Esophagus squamous epithelium (tissue), 5 donors: ENCODE measurements at regions not wholly inside any gene's neighbourhood (a gene's known extent, or its start where the extent isn't known, plus 50 kb on each side); places are given as distances from the start of the nearest gene placed in this dataset.

Experiments
- DNase-seq: peaks from one replicate; lab custom pipeline; 2025; lab: John Stamatoyannopoulos, UW
- H3K27ac ChIP-seq, 4 donors: fragments of 200-600 bp; sonication (generic); one replicate each; pipeline ENCODE4 v1.5.1; 2016 to 2019; ENCODE audit warnings: mild to moderate bottlenecking in 1 of 4
- H3K27me3 ChIP-seq, 4 donors: fragments of 200-600 bp; sonication (generic); 1 replicate in 3 of 4; 2 replicates in 1 of 4; pipeline versions ENCODE4 v1.5.1 to v1.6.0; 2017 to 2021; ENCODE audit warnings: antibody characterized with exemption in 1 of 4
- H3K36me3 ChIP-seq, 3 donors: fragments of 200-600 bp; sonication (generic); one replicate each; pipeline ENCODE4 v1.5.1; 2016 to 2019
- H3K4me1 ChIP-seq, 3 donors: fragments of 200-600 bp; sonication (generic); one replicate each; pipeline ENCODE4 v1.5.1; 2017 to 2019
- H3K4me3 ChIP-seq, 4 donors: fragments of 200-600 bp; sonication (generic); 1 replicate in 3 of 4; 2 replicates in 1 of 4; pipeline ENCODE4 v1.5.1; 2016 to 2019; ENCODE audit warnings: mild to moderate bottlenecking in 2 of 4, moderate library complexity in 1 of 4
- H3K9me3 ChIP-seq, 3 donors: fragments of 200-600 bp; sonication (generic); one replicate each; pipeline ENCODE4 v1.5.1; 2016 to 2019
- POLR2A ChIP-seq, 4 donors: fragments of 450-650 bp; IDR thresholded peaks; one replicate each; pipeline ENCODE4 v1.6.1; 2017; ENCODE audit warnings: antibody characterized with exemption in 4 of 4, mild to moderate bottlenecking in 4 of 4, moderate library complexity in 3 of 4
- WGBS, 2 donors: methylation state at CpG; one replicate each; pipeline ENCODE4 v1.1.5; 2018; 5-methylcytosine and 5-hydroxymethylcytosine counted together
- intact Hi-C: fragments of 100-400 bp; cut with DNase I; formaldehyde crosslinking; loops from one replicate; pipeline ENCODE4 v1.15.0; 2022
- TF ChIP-seq, protein P1 (sequence below), 6 experiments: fragments of 450-650 bp in 4 of 6; fragments of 200-600 bp in 2 of 6; sonication (generic) in 2 of 6; IDR thresholded peaks; one replicate each; pipeline ENCODE4 v1.5.1; 2016 to 2019; ENCODE audit warnings: antibody characterized with exemption in 6 of 6, mild to moderate bottlenecking in 4 of 6, moderate library complexity in 4 of 6
- donor health status: DM: yes; HTN: yes; CAD: no.

DNA sequence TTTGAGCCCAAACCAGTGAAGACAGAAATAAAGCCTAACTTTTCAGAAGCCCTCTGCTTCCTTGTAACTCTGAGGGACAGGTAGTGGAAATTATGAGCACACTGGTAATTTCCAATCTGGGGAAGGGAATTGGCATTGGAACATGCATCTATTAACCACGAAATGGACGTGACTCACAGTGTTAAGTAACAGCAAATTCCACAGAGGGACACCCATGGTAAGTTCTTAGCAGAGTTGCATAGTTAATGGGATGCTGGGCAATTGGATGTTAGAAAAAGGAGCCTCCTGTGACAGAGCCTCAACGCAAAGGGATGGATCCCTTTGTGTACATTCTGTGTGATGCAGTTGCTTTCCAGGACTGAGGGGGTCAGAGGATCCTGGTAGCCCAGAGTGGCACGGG lies 168.6 kb downstream of the SEMA6D start:
- Histone ChIP-seq H3K27ac (no peak overlapping the region), H3K36me3 (no peaks in the 10 kb centered on the region), H3K4me3 (no peak overlapping the region), H3K9me3 (no peaks in the 10 kb centered on the region), H3K4me1 (peaks cover 0 to 10% (median 0%) of the 10 kb centered on the region in 3 donors), H3K27me3 (peaks cover 0 to 8% (median 0%) of the 10 kb centered on the region in 4 donors)
- 41 to 55% methylated on average over 4 of the region's 4 CpGs for WGBS, 2 donors
- TF ChIP-seq, protein P1, sequence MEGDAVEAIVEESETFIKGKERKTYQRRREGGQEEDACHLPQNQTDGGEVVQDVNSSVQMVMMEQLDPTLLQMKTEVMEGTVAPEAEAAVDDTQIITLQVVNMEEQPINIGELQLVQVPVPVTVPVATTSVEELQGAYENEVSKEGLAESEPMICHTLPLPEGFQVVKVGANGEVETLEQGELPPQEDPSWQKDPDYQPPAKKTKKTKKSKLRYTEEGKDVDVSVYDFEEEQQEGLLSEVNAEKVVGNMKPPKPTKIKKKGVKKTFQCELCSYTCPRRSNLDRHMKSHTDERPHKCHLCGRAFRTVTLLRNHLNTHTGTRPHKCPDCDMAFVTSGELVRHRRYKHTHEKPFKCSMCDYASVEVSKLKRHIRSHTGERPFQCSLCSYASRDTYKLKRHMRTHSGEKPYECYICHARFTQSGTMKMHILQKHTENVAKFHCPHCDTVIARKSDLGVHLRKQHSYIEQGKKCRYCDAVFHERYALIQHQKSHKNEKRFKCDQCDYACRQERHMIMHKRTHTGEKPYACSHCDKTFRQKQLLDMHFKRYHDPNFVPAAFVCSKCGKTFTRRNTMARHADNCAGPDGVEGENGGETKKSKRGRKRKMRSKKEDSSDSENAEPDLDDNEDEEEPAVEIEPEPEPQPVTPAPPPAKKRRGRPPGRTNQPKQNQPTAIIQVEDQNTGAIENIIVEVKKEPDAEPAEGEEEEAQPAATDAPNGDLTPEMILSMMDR (IDR thresholded peaks at IDR 0.05), result no peak
- no peak for TF ChIP-seq POLR2A (IDR thresholded peaks at IDR 0.05)
- intact Hi-C loops, result no loop called here
- no peak for DNase-seq

DNA sequence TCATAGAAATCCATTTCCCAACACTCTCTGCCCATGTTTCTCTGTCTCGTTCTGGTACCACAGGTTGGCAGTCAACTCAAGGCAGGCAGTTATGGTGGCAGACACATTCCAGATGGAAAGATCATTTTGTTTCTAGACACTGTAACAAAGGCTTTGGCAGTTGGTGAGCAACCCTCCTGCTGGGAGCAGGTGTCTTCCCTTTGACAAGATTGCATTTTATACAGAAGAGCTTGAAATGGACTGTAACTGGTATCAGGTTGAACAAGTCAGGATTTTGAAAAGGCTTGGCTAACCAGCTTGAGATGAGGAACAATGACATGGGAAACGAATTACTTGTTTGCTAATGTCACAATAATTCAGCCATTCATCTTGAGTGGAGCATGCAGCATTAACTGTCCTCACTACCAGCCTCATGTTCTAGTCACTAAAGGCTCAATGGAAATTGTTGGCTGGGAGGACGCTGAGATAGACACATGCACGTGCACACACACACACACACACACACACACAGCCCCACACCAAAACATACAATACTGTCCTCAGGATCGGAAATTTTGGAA lies 170.0 kb downstream of the SEMA6D start:
- 77 to 79% methylated on average over 5 of the region's 5 CpGs for WGBS, 2 donors
- Histone ChIP-seq H3K27me3 (peaks cover 0 to 8% (median 0%) of the 10 kb centered on the region in 4 donors), H3K4me3 (no peak overlapping the region), H3K4me1 (peaks cover 0 to 10% (median 0%) of the 10 kb centered on the region in 3 donors), H3K9me3 (no peaks in the 10 kb centered on the region), H3K27ac (no peak overlapping the region), H3K36me3 (no peaks in the 10 kb centered on the region)
- no peak for TF ChIP-seq POLR2A (IDR thresholded peaks at IDR 0.05)
- TF ChIP-seq, protein P1 (IDR thresholded peaks at IDR 0.05), result no peak
- intact Hi-C loops, result no loop called here
- DNase-seq, result no peak

DNA sequence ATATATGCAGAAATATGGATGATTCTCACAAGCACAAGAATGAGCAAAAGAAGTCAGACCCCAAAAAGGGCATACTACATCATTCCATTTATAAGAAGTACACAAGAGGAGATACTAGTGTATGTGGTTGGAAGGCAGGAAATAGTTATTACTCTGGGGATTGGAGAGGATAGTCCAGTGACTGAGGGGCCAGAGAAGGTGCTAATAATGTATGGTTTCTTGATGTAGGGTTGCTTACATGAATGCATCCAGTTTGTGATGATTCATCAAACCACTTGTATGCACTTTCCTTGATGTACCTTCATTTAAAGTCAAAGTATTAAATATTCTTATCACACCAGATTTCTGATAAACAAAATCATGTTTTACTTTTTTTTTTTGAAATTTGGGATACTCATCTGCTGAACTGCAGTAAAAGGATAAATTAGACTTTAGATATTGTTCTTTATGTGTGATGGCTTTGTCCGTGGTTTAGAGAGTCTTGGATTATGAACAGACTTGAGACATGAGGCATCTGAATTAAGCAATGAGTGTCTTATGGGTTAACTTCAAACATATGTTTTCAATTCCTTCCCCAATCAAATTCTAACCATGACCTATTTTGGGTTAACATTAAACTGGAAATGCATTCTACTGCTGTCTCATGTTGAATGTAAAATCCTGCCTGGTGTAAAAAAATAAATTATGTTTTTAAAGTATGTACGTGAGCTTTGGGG lies 171.2 kb downstream of the SEMA6D start:
- no peak for TF ChIP-seq POLR2A (IDR thresholded peaks at IDR 0.05)
- TF ChIP-seq, protein P1 (IDR thresholded peaks at IDR 0.05), result no peak
- Histone ChIP-seq H3K27me3 (peaks cover 0 to 9% (median 0%) of the 10 kb centered on the region in 4 donors), H3K27ac (no peak overlapping the region), H3K4me1 (peaks cover 0 to 10% (median 0%) of the 10 kb centered on the region in 3 donors), H3K36me3 (no peaks in the 10 kb centered on the region), H3K9me3 (no peaks in the 10 kb centered on the region), H3K4me3 (no peak overlapping the region)
- WGBS, 2 donors, result 79 to 87% methylated on average over 2 of the region's 2 CpGs
- intact Hi-C loops, result no loop called here
- DNase-seq, result no peak

DNA sequence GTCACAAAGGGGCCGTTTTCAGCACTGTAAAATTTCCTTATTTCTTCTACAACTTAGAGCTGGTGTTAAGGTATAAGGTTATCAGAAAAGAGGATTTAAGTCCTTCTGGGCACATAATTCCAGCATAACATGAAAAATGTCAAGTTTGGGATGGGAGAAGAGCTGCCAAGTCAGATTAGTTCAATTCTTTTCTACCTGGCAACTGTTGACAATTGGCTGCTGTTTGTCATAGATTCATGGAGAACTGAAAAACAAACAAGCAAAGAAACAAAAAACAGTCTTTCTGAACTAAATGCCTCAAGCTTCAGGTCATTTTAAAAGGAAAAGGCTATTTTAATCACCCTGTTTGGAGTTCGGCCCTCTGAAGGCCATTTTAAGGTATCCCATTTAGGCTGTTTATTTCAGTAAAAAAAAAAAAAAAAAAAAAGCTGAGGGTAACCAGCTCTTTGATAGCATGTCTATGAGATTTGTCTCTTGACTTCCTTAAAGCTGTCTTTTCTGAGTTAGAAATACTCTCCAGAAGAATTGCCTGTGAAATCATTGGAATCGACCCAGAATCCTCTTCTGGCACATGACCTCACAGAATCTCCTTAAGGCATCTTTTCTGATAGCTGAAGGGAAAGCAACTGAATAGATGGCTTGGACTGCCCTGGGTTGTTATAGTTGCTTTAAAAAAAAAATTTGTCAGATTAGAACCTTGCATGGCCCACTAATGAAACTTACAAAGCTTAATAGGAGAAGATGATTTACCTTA lies 173.3 kb downstream of the SEMA6D start:
- Histone ChIP-seq H3K27me3 (peaks cover 0 to 18% (median 0%) of the 10 kb centered on the region in 4 donors), H3K4me1 (peaks cover 0 to 10% (median 0%) of the 10 kb centered on the region in 3 donors), H3K4me3 (no peak overlapping the region), H3K9me3 (no peaks in the 10 kb centered on the region), H3K36me3 (no peaks in the 10 kb centered on the region), H3K27ac (no peak overlapping the region)
- 46 to 55% methylated on average over 3 of the region's 3 CpGs for WGBS, 2 donors
- intact Hi-C loops, result no loop called here
- no peak for DNase-seq
- no peak for TF ChIP-seq POLR2A (IDR thresholded peaks at IDR 0.05)
- TF ChIP-seq, protein P1 (IDR thresholded peaks at IDR 0.05), result no peak

DNA sequence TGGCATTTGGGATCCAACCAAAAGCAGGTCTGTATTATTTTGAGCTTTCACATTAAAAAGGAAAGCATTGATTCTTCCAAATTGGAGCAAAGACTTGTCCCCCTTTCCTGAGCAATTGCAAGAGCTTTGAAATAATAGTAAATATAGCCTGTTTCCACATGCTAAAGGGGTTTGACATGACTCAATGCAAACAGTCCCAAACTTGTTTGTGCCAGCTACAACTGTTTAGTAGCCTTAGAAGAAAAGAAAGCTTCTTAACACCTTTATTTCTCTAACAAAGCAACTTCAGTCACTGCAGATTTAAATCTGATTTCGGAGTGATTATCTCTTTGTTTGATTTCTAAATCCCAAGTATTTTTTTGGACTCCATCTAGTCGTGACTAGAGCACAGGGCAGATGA lies 180.2 kb downstream of the SEMA6D start:
- H3K9me3 ChIP-seq, result peaks cover 0 to 7% (median 6%) of the 10 kb centered on the region in 3 donors
- H3K27me3 ChIP-seq, result peaks cover 0 to 27% (median 0%) of the 10 kb centered on the region in 4 donors
- peaks cover 3 to 25% (median 3%) of the 10 kb centered on the region in 3 donors for H3K4me1 ChIP-seq
- DNase-seq, result no peak
- H3K4me3 ChIP-seq, result no peak overlapping the region
- H3K36me3 ChIP-seq, result no peaks in the 10 kb centered on the region
- no peak overlapping the region for H3K27ac ChIP-seq
- TF ChIP-seq, protein P1 (IDR thresholded peaks at IDR 0.05), result no peak
- no peak for TF ChIP-seq POLR2A (IDR thresholded peaks at IDR 0.05)
- intact Hi-C loops, result no loop called here
- 9 to 46% methylated on average over 2 of the region's 2 CpGs for WGBS, 2 donors
